ENCODE measurements at regions not wholly inside any gene's neighbourhood (a gene's known extent, or its start where the extent isn't known, plus 50 kb on each side); places are given as distances from the start of the nearest gene placed in this dataset.
"Not testable (repeated sequence)": the region's sequence is repeated elsewhere in the genome, so short reads cannot be mapped to it uniquely, and the experiment has no call there.

DNA sequence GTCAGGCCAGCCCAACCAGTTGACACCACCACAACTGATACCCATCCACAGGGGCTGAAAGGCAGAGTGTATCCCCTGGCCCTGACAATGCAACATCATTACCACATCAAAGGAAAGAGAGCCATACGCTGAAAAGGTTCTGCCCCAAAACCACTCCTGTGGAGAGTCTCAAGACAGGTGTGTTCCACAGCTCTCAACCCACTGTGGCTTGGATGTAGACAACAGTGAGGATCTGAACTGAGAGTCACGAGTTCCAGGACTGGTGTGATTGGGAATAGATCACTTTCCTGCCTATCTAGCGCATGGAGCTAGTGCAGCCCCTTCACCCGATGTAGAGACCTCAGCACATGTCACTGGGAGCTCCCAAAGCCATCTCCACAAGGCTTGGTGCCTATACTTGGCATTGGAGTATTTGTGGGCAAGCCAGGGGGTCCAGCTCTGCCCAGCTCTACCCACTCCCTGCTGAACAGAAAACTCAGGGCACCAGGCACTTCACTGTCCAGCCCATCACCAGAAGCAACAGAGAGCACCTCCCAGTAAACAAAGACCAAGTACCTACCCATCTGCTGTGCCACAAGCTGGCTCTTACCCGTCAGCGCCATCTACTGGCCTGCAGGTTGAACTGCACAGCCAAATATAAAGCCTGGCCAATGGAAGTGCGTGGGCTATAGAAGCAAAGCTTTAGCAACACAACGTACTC, 579.5 kb downstream of the UQCRFS1 start:
- POLR2A ChIA-PET: no interaction called here
- Mint-ChIP-seq H3K4me1 (ENCODE audit: low read depth) (peaks cover 16% of the 10 kb centered on the region), H3K36me3 (ENCODE audit: low read depth) (peaks cover 2% of the 10 kb centered on the region), H3K9me3 (peaks cover 6% of the 10 kb centered on the region), H3K27me3 (no peaks in the 10 kb centered on the region), H3K27ac (no peak overlapping the region), H3K4me3 (no peak overlapping the region)
- DNase-seq (peak; percentile 70), ATAC-seq (peak; percentile 92)
- CTCF ChIA-PET: interaction anchor here (0.5 to 3.4 kb wide), 27 partner anchors 8 to 391 kb away, joined by 3 to 40 read pairs (median 6); no protein-coding TSS in a partner anchor
- intact Hi-C loops (cut with micrococcal nuclease): loop anchor here (2.0 kb wide), 1 partner anchor 167 kb away; no protein-coding TSS in a partner anchor
- TF ChIP-seq, protein P1, sequence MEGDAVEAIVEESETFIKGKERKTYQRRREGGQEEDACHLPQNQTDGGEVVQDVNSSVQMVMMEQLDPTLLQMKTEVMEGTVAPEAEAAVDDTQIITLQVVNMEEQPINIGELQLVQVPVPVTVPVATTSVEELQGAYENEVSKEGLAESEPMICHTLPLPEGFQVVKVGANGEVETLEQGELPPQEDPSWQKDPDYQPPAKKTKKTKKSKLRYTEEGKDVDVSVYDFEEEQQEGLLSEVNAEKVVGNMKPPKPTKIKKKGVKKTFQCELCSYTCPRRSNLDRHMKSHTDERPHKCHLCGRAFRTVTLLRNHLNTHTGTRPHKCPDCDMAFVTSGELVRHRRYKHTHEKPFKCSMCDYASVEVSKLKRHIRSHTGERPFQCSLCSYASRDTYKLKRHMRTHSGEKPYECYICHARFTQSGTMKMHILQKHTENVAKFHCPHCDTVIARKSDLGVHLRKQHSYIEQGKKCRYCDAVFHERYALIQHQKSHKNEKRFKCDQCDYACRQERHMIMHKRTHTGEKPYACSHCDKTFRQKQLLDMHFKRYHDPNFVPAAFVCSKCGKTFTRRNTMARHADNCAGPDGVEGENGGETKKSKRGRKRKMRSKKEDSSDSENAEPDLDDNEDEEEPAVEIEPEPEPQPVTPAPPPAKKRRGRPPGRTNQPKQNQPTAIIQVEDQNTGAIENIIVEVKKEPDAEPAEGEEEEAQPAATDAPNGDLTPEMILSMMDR (IDR thresholded peaks at IDR 0.05): peak; percentile 93

DNA sequence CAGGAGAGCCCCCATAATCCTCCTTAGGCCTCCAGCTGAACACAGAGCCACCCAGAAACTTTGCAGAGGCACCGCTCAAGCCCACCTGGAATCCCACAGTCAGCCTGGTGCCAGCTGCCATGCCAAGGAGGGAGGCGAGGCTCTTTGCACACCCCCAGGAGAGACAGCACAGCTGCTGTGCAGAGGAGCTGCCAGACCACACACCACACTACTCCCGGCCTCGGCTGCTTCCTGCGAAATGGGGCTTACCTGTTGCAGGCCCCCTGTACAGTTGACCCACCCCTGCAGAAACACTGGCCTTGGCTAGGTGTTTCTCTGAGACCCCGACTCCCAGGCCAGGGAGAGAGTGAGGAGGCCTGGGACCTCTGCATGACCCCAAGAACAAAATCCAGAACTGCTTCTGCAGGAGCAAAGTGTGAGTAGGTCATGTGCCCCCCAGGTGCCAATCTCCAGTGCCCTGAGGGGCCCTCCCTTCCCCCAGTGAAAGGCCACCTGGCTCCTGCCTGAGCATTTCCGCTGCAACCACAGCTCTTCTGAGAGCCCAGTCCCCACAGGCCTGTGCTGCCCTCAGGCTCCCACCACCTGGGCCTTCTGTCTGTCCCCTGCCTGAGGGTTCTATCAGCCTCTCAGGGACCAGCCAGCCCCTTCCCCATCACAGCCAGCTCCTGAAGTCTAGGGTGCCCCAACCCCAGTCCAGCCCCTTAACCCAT, 580.4 kb downstream of the UQCRFS1 start:
- peaks cover 2% of the 10 kb centered on the region for H3K36me3 Mint-ChIP-seq (ENCODE audit: low read depth)
- DNase-seq (peak; percentile 13), ATAC-seq (peak; percentile 37)
- no peaks in the 10 kb centered on the region for H3K27me3 Mint-ChIP-seq
- TF ChIP-seq, protein P1 (IDR thresholded peaks at IDR 0.05): no peak
- H3K9me3 Mint-ChIP-seq: peaks cover 10% of the 10 kb centered on the region
- intact Hi-C loops (cut with micrococcal nuclease): loop anchor here (2.0 kb wide), 1 partner anchor 166 kb away; no protein-coding TSS in a partner anchor
- CTCF ChIA-PET: interaction anchor here (0.9 to 3.4 kb wide), 11 partner anchors 9 to 309 kb away, joined by 3 to 40 read pairs (median 12); no protein-coding TSS in a partner anchor
- POLR2A ChIA-PET: no interaction called here
- no peak overlapping the region for H3K27ac Mint-ChIP-seq
- H3K4me1 Mint-ChIP-seq (ENCODE audit: low read depth): peaks cover 16% of the 10 kb centered on the region
- H3K4me3 Mint-ChIP-seq: no peak overlapping the region

DNA sequence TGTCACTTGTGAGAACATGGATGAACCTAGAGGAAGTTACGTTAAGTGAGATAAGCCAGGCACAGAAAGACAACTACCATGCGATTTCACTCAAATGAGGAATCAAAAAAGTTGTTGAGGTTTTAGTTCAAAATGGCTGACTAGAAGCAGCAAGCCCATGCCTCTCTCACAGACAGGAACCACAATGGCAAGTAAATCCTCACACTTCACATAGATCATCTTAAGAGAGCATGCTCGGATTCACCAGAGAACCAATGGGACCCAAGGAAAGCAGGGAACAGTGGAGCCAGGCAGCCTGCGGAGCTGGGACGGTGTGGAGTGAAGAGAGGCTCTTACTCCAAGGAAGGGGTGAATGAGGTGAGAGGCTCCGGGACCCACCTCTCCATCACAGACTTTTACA, 581.0 kb downstream of the UQCRFS1 start:
- peaks cover 16% of the 10 kb centered on the region for H3K4me1 Mint-ChIP-seq (ENCODE audit: low read depth)
- H3K9me3 Mint-ChIP-seq: peaks cover 10% of the 10 kb centered on the region
- ATAC-seq: no peak
- CTCF ChIA-PET: interaction anchor here (2.6 to 3.4 kb wide), 3 partner anchors 12 to 308 kb away, joined by 12 to 40 read pairs (median 18); no protein-coding TSS in a partner anchor
- POLR2A ChIA-PET: no interaction called here
- H3K27ac Mint-ChIP-seq: no peak overlapping the region
- DNase-seq: no peak
- no peaks in the 10 kb centered on the region for H3K27me3 Mint-ChIP-seq
- H3K4me3 Mint-ChIP-seq: no peak overlapping the region
- intact Hi-C loops (cut with micrococcal nuclease): loop anchor here (2.0 kb wide), 1 partner anchor 165 kb away; no protein-coding TSS in a partner anchor
- TF ChIP-seq, protein P1 (IDR thresholded peaks at IDR 0.05): no peak
- H3K36me3 Mint-ChIP-seq (ENCODE audit: low read depth): peaks cover 2% of the 10 kb centered on the region

DNA sequence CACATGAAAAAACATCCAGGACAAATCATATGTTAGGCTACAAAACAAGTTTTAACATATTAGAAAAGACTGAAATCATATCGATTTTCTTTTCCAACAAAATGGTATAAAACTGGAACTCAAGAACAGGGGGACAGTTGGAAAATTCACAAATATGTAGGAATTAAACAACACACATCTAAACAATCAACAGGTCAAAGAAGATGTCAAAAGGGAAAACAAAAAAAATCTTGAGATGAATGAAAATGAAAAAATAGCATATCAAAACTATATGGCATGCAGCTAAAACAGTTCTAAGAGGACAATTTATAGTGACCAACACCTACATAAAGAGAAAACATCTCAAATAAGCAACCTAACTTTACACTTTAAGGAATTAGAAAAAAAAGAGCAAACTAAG, 585.3 kb downstream of the UQCRFS1 start:
- Mint-ChIP-seq H3K27ac (no peak overlapping the region), H3K9me3 (peaks cover 8% of the 10 kb centered on the region), H3K4me3 (no peak overlapping the region), H3K36me3 (ENCODE audit: low read depth) (no peaks in the 10 kb centered on the region), H3K27me3 (no peaks in the 10 kb centered on the region), H3K4me1 (ENCODE audit: low read depth) (peaks cover 6% of the 10 kb centered on the region)
- ChIA-PET CTCF (no interaction called here), POLR2A (no interaction called here)
- intact Hi-C loops (cut with micrococcal nuclease): no loop called here
- ATAC-seq: no peak
- TF ChIP-seq, protein P1 (IDR thresholded peaks at IDR 0.05): no peak
- no peak for DNase-seq

DNA sequence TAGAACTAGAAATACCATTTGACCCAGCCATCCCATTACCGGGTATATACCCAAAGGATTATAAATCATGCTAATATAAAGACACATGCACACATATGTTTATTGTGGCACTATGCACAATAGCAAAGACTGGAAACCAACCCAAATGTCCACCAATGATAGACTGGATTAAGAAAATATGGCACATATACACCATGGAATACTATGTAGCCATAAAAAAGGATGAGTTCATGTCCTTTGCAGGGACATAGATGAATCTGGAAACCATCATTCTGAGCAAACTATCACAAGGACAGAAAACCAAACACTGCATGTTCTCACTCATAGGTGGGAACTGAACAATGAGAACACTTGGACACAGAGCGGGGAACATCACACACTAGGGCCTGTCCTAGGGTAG, 586.5 kb downstream of the UQCRFS1 start:
- H3K27ac Mint-ChIP-seq; POLR2A ChIA-PET; H3K36me3 Mint-ChIP-seq (ENCODE audit: low read depth); H3K4me3 Mint-ChIP-seq; H3K27me3 Mint-ChIP-seq; intact Hi-C loops (cut with micrococcal nuclease); CTCF ChIA-PET; ATAC-seq; DNase-seq; H3K9me3 Mint-ChIP-seq; H3K4me1 Mint-ChIP-seq (ENCODE audit: low read depth): not testable (repeated sequence)

Measured in activated CD8-positive, alpha-beta T cell treated with anti-CD3 and anti-CD28 coated beads for 36 hours (primary cell).